Kidney (tissue), 13 donors: ENCODE measurements at regions not wholly inside any gene's neighbourhood (a gene's known extent, or its start where the extent isn't known, plus 50 kb on each side); places are given as distances from the start of the nearest gene placed in this dataset.

Experiments used
- DNase-seq, 5 donors: peaks; one replicate each; pipeline ENCODE4 v3.0.0-alpha.2; 2013 to 2020
- FAIRE-seq: peaks from 2 replicates; lab custom pipeline; 2012; peaks lifted over from hg19 to GRCh38; lab: Jason Lieb, UNC
- H3K27ac ChIP-seq, 2 donors: one replicate each; pipeline ENCODE4 v1.7.0; 2013; ENCODE audit warnings: low read depth in 2 of 2, low read length in 2 of 2, inconsistent platforms in 1 of 2
- H3K27me3 ChIP-seq: one replicate; pipeline ENCODE4 v1.7.1; 2013; ENCODE audit warnings: low read length, inconsistent platforms; ENCODE audit not compliant: control insufficient read depth, insufficient read depth
- H3K36me3 ChIP-seq, 3 donors: one replicate each; pipeline versions ENCODE4 v1.7.0 to v1.7.1; 2013; ENCODE audit warnings: low read length in 3 of 3, control low read depth in 1 of 3, inconsistent platforms in 1 of 3; ENCODE audit not compliant: insufficient read depth in 3 of 3, control insufficient read depth in 2 of 3
- H3K4me1 ChIP-seq, 3 donors: one replicate each; pipeline versions ENCODE4 v1.7.0 to v1.7.1; 2013; ENCODE audit warnings: low read length in 3 of 3, inconsistent platforms in 1 of 3, low read depth in 1 of 3; ENCODE audit not compliant: control insufficient read depth in 2 of 3, insufficient read depth in 2 of 3
- H3K4me3 ChIP-seq, 3 donors: one replicate each; pipeline versions ENCODE4 v1.7.0 to v1.8.1; 2013; ENCODE audit warnings: low read length in 3 of 3, control low read depth in 1 of 3, inconsistent platforms in 1 of 3
- H3K9ac ChIP-seq, 3 donors: one replicate each; pipeline versions ENCODE4 v1.7.0 to v1.7.1; 2013; ENCODE audit warnings: low read length in 3 of 3, control low read depth in 1 of 3, inconsistent platforms in 1 of 3
- H3K9me3 ChIP-seq, 3 donors: one replicate each; pipeline versions ENCODE4 v1.7.0 to v1.7.1; 2013; ENCODE audit warnings: low read length in 3 of 3, control low read depth in 1 of 3, inconsistent platforms in 1 of 3; ENCODE audit not compliant: control insufficient read depth in 2 of 3, insufficient read depth in 1 of 3
- intact Hi-C: fragments of 100-400 bp; cut with DNase I; formaldehyde crosslinking; loops from one replicate; pipeline ENCODE4 v1.11.1; 2022
- TF ChIP-seq, protein P1 (sequence below): IDR thresholded peaks from 3 replicates; pipeline ENCODE4 v1.5.1; 2012; ENCODE audit warnings: mild to moderate bottlenecking, moderate library complexity, borderline replicate concordance; ENCODE audit not compliant: insufficient read depth; ENCODE audit errors: extremely low read depth
- donor health status: control.
- donor health status: control.
- donor health status: control.
- donor health status: control.
- donor health status: control.
- donor health status: DM: yes; HTN: yes; CAD: no.
- donor health status: Normal renal cell carcinoma (clear cell type).

DNA sequence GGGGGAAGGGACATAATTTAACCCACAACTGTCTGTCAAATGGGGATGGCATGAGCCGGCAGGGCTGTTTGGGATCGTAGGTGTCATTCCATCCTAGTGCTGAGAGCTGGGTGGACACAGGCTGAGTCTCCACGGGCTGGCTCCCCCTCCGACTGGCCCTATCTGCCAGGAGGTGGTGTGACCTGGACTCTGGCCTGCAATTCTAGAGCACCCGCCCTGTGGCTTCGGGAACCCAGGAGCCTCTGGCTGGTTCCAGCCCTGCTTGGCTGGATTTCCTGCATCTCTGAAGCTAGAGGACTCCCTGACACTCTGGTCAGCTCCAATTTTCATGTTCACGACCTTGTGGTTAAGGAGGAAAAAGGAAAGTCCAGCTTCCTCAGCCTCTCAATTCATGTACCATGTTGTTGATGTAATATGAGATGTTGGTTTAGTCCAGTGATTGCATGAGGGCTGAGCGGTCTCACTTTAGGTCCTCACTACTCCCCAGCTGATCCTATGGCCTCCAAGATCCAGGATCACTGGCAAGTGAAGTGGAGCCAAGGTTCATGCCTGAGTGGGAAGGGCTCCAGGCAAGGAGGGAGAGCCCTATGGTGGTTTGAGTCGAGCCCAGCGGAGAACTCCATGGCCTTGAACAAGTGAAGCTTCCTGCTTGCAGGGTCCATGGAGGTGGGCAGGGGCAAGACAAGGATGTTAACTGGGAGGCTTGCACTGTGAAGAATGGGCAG, 169.1 kb downstream of the NDUFA10 start:
- Histone ChIP-seq H3K9me3 (peaks cover 0 to 8% (median 0%) of the 10 kb centered on the region in 3 donors), H3K36me3 (no peaks in the 10 kb centered on the region), H3K27me3 (no peaks in the 10 kb centered on the region), H3K4me1 (no peaks in the 10 kb centered on the region), H3K27ac (no peak overlapping the region), H3K4me3 (no peak overlapping the region), H3K9ac (no peak overlapping the region)
- peak in 2 of 5 donors; percentile 34 to 41 for DNase-seq
- FAIRE-seq = no peak
- intact Hi-C loops = no loop called here
- TF ChIP-seq, protein P1, sequence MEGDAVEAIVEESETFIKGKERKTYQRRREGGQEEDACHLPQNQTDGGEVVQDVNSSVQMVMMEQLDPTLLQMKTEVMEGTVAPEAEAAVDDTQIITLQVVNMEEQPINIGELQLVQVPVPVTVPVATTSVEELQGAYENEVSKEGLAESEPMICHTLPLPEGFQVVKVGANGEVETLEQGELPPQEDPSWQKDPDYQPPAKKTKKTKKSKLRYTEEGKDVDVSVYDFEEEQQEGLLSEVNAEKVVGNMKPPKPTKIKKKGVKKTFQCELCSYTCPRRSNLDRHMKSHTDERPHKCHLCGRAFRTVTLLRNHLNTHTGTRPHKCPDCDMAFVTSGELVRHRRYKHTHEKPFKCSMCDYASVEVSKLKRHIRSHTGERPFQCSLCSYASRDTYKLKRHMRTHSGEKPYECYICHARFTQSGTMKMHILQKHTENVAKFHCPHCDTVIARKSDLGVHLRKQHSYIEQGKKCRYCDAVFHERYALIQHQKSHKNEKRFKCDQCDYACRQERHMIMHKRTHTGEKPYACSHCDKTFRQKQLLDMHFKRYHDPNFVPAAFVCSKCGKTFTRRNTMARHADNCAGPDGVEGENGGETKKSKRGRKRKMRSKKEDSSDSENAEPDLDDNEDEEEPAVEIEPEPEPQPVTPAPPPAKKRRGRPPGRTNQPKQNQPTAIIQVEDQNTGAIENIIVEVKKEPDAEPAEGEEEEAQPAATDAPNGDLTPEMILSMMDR = no peak

DNA sequence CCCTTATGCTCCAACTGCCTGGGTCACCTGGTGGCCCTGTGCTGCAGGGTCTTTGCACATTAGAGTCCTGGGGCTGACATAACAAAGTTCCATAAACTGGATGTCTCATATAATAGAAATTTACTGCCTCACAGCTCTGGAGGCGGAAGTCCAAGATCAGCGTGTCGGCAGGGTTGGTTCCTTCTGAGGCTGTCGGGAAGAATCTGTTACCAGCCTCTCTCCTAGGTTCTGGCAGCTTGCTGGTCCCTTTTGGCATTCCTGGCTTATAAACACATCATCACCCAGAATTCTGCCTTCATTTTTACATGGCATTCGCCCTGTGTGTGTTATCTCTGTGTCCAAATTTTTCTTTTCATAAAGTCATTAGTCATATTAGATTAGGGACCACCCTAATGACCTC, 170.5 kb downstream of the NDUFA10 start:
- Histone ChIP-seq H3K4me3 (no peak overlapping the region), H3K9ac (no peak overlapping the region), H3K4me1 (no peaks in the 10 kb centered on the region), H3K27ac (no peak overlapping the region), H3K27me3 (no peaks in the 10 kb centered on the region), H3K9me3 (peaks cover 0 to 12% (median 2%) of the 10 kb centered on the region in 3 donors), H3K36me3 (no peaks in the 10 kb centered on the region)
- FAIRE-seq = no peak
- no peak for DNase-seq
- TF ChIP-seq, protein P1 = no peak
- intact Hi-C loops = no loop called here

DNA sequence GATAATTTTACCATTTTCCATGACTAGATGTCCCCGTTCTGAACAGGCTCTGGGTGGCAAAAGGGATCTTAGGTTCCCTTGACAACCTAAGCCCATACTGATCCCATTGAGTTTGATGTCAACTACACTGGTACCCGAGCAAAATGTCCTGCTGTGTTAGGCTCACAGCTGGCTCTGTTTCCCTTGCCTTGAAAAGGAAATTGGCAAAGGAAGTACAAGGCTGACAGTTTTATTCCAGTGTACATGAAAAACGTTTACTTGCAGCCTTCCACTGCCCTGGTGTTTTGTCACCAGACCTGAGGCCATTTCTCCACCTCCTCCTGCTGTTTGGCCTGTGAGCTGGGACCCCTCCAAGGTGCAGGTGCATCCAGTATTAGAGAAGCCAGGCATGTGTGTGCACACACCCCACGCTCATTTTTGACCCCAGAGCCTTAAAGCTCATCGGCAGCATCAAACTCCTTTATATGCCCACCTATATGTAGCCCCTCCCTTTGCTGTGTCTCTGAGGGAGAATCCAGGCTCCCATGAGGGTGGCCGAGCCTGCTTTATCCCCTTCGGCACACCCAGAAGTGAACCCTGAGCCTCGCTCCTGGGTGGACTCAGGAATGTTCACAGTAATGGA, 171.3 kb downstream of the NDUFA10 start:
- TF ChIP-seq, protein P1 = no peak
- Histone ChIP-seq H3K27ac (no peak overlapping the region), H3K9ac (no peak overlapping the region), H3K4me1 (no peaks in the 10 kb centered on the region), H3K27me3 (no peaks in the 10 kb centered on the region), H3K36me3 (no peaks in the 10 kb centered on the region), H3K9me3 (peaks cover 0 to 12% (median 2%) of the 10 kb centered on the region in 3 donors), H3K4me3 (no peak overlapping the region)
- intact Hi-C loops = no loop called here
- DNase-seq (no peak), FAIRE-seq (no peak)
